OCI-LY1 (cell line): ENCODE measurements at regions not wholly inside any gene's neighbourhood (a gene's known extent, or its start where the extent isn't known, plus 50 kb on each side); places are given as distances from the start of the nearest gene placed in this dataset.

Experiments used
- H2AFZ ChIP-seq: fragments of 200-600 bp; sonication (generic), shearing (Covaris generic); 2 replicates; pipeline ENCODE4 v1.6.0; 2014; ENCODE audit warnings: antibody characterized with exemption, mild to moderate bottlenecking, low read length
- H3F3A ChIP-seq: fragments of 200-600 bp; sonication (generic), shearing (Covaris generic); 2 replicates; pipeline ENCODE4 v1.6.0; 2014; ENCODE audit warnings: mild to moderate bottlenecking, antibody characterized with exemption, low read length, moderate library complexity; ENCODE audit not compliant: insufficient read depth
- H3K27ac ChIP-seq: fragments of 200-600 bp; sonication (generic); 2 replicates; pipeline ENCODE4 v1.5.1; 2014; ENCODE audit warnings: low read length, mixed run types, mild to moderate bottlenecking, low read depth; ENCODE audit not compliant: poor library complexity, severe bottlenecking
- H3K27me3 ChIP-seq: fragments of 200-600 bp; sonication (generic); 2 replicates; pipeline ENCODE4 v1.6.0; 2014; ENCODE audit warnings: antibody characterized with exemption, mild to moderate bottlenecking, low read length, moderate library complexity; ENCODE audit not compliant: insufficient read depth
- H3K36me3 ChIP-seq: fragments of 200-600 bp; sonication (generic); 2 replicates; pipeline ENCODE4 v1.6.1; 2014; ENCODE audit warnings: mild to moderate bottlenecking, antibody characterized with exemption, low read length, moderate library complexity, mixed read lengths; ENCODE audit not compliant: insufficient read depth
- H3K4me1 ChIP-seq: fragments of 200-600 bp; sonication (generic); 2 replicates; pipeline ENCODE4 v1.5.1; 2014; ENCODE audit warnings: mild to moderate bottlenecking, low read length, moderate library complexity; ENCODE audit not compliant: insufficient read depth, severe bottlenecking
- H3K4me2 ChIP-seq: fragments of 200-600 bp; sonication (generic), shearing (Covaris generic); 2 replicates; pipeline ENCODE4 v1.6.1; 2014; ENCODE audit warnings: low read length
- H3K4me3 ChIP-seq: fragments of 200-600 bp; sonication (generic); 2 replicates; pipeline ENCODE4 v1.5.1; 2014; ENCODE audit warnings: low read length, low read depth, mild to moderate bottlenecking, mixed read lengths; ENCODE audit not compliant: poor library complexity, severe bottlenecking
- H3K79me2 ChIP-seq: fragments of 200-600 bp; shearing (Covaris generic); 2 replicates; pipeline ENCODE4 v1.6.1; 2016; ENCODE audit warnings: mixed run types, low read length, mixed read lengths; ENCODE audit not compliant: insufficient read depth
- H3K9ac ChIP-seq: fragments of 200-600 bp; sonication (generic), shearing (Covaris generic); 2 replicates; pipeline ENCODE4 v1.6.1; 2014; ENCODE audit warnings: mild to moderate bottlenecking, low read length, mixed read lengths
- H3K9me2 ChIP-seq: fragments of 200-600 bp; sonication (generic), shearing (Covaris generic); 2 replicates; pipeline ENCODE4 v1.6.1; 2014; ENCODE audit warnings: low read depth, mild to moderate bottlenecking, low read length, mixed read lengths
- H3K9me3 ChIP-seq: fragments of 200-600 bp; shearing (Covaris generic); 2 replicates; pipeline ENCODE4 v1.6.1; 2014; ENCODE audit warnings: low read length, mixed read lengths
- H4K20me1 ChIP-seq: fragments of 200-600 bp; sonication (generic), shearing (Covaris generic); 2 replicates; pipeline ENCODE4 v1.6.0; 2016; ENCODE audit warnings: mild to moderate bottlenecking, low read length; ENCODE audit not compliant: insufficient read depth
- EZH2 ChIP-seq: fragments of 200-600 bp; sonication (generic), shearing (Covaris generic); IDR thresholded peaks from 2 replicates; pipeline ENCODE4 v1.8.0; 2017; ENCODE audit warnings: borderline replicate concordance, mixed run types, mild to moderate bottlenecking, antibody characterized with exemption, low read length, moderate library complexity, mixed read lengths
- TF ChIP-seq, protein P1 (sequence below): fragments of 200-600 bp; sonication (generic), shearing (Covaris generic); IDR thresholded peaks from 2 replicates; pipeline ENCODE4 v1.5.1; 2017; ENCODE audit warnings: mild to moderate bottlenecking, antibody characterized with exemption, low read length, moderate library complexity, mixed read lengths

DNA sequence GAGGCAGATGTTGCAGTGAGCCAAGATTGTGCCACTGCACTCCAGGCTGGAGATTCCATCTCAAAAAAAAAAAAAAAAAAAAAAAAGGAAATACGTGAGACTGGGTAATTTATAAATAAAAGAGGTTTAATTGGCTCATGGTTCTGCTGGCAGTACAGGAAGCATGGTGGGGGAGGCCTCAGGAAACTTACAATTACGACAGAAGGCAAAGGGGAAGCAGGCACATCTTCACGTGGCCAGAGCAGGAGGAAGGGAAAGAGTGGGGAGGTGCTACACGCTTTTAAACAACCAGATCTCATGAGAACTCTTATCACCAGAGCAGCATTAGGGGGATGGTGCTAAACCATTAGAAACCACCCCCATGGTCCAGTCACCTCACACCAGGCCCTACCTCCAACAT lies 138.2 kb upstream of the IL12A start:
- H3K36me3 ChIP-seq, result no peaks in the 10 kb centered on the region
- no peaks in the 10 kb centered on the region for H3K9me2 ChIP-seq
- H3K27me3 ChIP-seq, result no peaks in the 10 kb centered on the region
- H3K9me3 ChIP-seq, result no peaks in the 10 kb centered on the region
- H3K9ac ChIP-seq, result no peak overlapping the region
- TF ChIP-seq, protein P1, sequence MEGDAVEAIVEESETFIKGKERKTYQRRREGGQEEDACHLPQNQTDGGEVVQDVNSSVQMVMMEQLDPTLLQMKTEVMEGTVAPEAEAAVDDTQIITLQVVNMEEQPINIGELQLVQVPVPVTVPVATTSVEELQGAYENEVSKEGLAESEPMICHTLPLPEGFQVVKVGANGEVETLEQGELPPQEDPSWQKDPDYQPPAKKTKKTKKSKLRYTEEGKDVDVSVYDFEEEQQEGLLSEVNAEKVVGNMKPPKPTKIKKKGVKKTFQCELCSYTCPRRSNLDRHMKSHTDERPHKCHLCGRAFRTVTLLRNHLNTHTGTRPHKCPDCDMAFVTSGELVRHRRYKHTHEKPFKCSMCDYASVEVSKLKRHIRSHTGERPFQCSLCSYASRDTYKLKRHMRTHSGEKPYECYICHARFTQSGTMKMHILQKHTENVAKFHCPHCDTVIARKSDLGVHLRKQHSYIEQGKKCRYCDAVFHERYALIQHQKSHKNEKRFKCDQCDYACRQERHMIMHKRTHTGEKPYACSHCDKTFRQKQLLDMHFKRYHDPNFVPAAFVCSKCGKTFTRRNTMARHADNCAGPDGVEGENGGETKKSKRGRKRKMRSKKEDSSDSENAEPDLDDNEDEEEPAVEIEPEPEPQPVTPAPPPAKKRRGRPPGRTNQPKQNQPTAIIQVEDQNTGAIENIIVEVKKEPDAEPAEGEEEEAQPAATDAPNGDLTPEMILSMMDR, result no peak
- no peak for TF ChIP-seq EZH2
- H3K4me3 ChIP-seq, result no peak overlapping the region
- H3K79me2 ChIP-seq, result no peaks in the 10 kb centered on the region
- no peaks in the 10 kb centered on the region for H4K20me1 ChIP-seq
- no peak overlapping the region for H2AFZ ChIP-seq
- H3K27ac ChIP-seq, result no peak overlapping the region
- H3K4me2 ChIP-seq, result no peak overlapping the region
- no peaks in the 10 kb centered on the region for H3F3A ChIP-seq
- no peaks in the 10 kb centered on the region for H3K4me1 ChIP-seq

DNA sequence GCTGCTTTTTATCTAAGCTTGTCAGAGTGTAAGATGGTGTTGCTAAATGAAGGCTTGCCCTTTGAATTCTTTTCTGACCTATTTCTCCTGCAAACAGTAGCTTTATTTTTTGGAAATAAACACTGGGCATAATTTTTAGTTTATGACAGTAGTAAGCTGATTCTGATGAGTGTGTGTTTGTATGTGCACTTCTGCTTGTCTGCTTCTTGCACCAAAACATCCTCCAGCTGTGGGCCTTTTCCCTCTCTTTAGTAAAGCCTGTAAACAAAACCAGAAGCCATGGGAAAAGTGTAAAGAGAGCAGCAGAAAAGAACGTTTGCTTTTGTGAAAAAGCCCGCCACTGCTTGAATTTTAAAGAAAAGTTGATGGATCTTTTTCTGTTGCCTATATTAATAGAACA lies 136.4 kb upstream of the IL12A start:
- Histone ChIP-seq H3K4me3 (no peak overlapping the region), H3K36me3 (no peaks in the 10 kb centered on the region)
- TF ChIP-seq, protein P1, result no peak

DNA sequence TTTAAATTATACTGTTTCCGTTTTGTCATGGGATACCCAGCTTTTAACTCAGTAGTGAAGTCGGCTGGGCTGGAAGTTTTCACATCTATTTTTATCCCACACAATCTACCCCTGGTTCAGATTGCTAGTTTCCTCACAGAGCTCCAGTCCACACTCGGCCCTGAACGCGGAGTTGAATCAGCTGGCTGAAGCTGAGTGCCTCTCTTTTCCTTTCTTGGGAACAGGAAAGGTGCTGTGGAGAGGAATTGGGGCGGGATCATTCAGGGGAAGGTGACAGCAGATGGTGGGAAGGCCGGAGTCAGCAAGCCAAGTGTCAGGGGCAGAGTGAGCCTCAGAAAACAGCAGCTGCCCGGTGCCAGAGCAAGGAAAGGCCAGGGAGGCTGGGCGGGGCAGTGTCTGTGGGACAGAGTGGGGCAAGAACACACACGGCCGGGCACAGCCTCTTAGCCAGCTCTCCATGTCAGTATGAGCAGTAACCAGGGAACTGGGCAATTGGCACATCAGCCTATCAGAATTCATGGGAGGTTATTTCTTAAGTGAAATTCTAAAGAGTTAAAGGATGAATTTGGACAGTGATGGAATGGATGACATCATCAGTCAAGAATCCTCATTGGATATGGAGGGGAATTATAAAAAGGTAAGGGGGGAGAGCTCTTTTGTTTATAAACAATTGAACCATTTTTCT lies 135.7 kb upstream of the IL12A start:
- Histone ChIP-seq H2AFZ (no peak overlapping the region), H3K27me3 (no peaks in the 10 kb centered on the region), H3K4me2 (no peak overlapping the region), H3K4me3 (no peak overlapping the region), H3K9me3 (no peaks in the 10 kb centered on the region), H3F3A (no peaks in the 10 kb centered on the region), H3K27ac (no peak overlapping the region), H3K9me2 (no peaks in the 10 kb centered on the region), H3K36me3 (no peaks in the 10 kb centered on the region), H3K4me1 (no peaks in the 10 kb centered on the region), H3K9ac (no peak overlapping the region), H3K79me2 (no peaks in the 10 kb centered on the region), H4K20me1 (no peaks in the 10 kb centered on the region)
- TF ChIP-seq, protein P1, result no peak
- no peak for TF ChIP-seq EZH2

More for the DNA sequence above, 136.4 kb upstream of the IL12A start:
- Histone ChIP-seq H3K27ac (no peak overlapping the region), H3K4me1 (no peaks in the 10 kb centered on the region), H3K9ac (no peak overlapping the region), H3K9me3 (no peaks in the 10 kb centered on the region), H3K4me2 (no peak overlapping the region), H2AFZ (no peak overlapping the region), H3K9me2 (no peaks in the 10 kb centered on the region), H3F3A (no peaks in the 10 kb centered on the region), H3K27me3 (no peaks in the 10 kb centered on the region), H3K79me2 (no peaks in the 10 kb centered on the region), H4K20me1 (no peaks in the 10 kb centered on the region)
